ENCODE measurements at regions not wholly inside any gene's neighbourhood (a gene's known extent, or its start where the extent isn't known, plus 50 kb on each side); places are given as distances from the start of the nearest gene placed in this dataset.

DNA sequence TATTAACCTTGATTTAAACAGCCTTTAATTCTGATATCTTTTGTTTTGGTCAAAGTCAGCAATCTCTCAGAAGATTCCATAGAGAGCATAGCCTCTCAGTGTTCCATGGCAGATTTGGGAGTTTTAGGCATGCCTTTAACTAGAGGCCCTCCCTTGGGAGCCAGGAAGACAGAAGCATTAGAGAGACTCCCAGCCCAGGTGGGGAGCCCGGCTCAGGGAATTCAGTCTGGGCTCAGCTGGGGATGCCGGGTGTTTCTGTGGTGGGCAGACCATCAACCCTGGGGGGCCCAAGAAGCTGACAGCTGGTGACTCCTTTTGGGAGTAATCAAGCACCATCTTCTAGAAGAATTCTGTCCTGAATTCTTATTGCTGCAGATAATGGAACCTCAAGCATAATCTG, 99.7 kb upstream of the CELF4 start:
- TF ChIP-seq, protein P1, sequence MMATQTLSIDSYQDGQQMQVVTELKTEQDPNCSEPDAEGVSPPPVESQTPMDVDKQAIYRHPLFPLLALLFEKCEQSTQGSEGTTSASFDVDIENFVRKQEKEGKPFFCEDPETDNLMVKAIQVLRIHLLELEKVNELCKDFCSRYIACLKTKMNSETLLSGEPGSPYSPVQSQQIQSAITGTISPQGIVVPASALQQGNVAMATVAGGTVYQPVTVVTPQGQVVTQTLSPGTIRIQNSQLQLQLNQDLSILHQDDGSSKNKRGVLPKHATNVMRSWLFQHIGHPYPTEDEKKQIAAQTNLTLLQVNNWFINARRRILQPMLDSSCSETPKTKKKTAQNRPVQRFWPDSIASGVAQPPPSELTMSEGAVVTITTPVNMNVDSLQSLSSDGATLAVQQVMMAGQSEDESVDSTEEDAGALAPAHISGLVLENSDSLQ (IDR thresholded peaks at IDR 0.05), result no peak
- TF ChIP-seq SUZ12 (IDR thresholded peaks at IDR 0.05), result no peak
- no peak for TF ChIP-seq TARDBP (IDR thresholded peaks at IDR 0.05)
- no peak for TF ChIP-seq ARNT (IDR thresholded peaks at IDR 0.05)
- no peak for TF ChIP-seq FOXA1 (IDR thresholded peaks at IDR 0.05)
- TF ChIP-seq ZNF384 (IDR thresholded peaks at IDR 0.05), result no peak
- no peak for TF ChIP-seq ELF4 (IDR thresholded peaks at IDR 0.05)
- no peak for TF ChIP-seq HDGF (IDR thresholded peaks at IDR 0.05; ENCODE audit: borderline replicate concordance)
- no peak for TF ChIP-seq NFRKB (IDR thresholded peaks at IDR 0.05)
- no peak for TF ChIP-seq L3MBTL2 (conservative IDR thresholded peaks at IDR 0.05)
- no peak for TF ChIP-seq SP1 (IDR thresholded peaks at IDR 0.05)
- TF ChIP-seq CTBP1 (IDR thresholded peaks at IDR 0.05; ENCODE audit: borderline replicate concordance), result no peak
- no peak for TF ChIP-seq LEF1 (IDR thresholded peaks at IDR 0.05; ENCODE audit: borderline replicate concordance)
- no peak for TF ChIP-seq FOXK2 (IDR thresholded peaks at IDR 0.05)
- TF ChIP-seq BHLHE40 (IDR thresholded peaks at IDR 0.05; ENCODE audit: borderline replicate concordance), result no peak
- no peak for TF ChIP-seq FOXM1 (IDR thresholded peaks at IDR 0.05; ENCODE audit: borderline replicate concordance)
- CTCF ChIA-PET, result no interaction called here
- DNase-seq (ENCODE audit: extremely low spot score), result no peak
- POLR2A ChIA-PET, result no interaction called here

DNA sequence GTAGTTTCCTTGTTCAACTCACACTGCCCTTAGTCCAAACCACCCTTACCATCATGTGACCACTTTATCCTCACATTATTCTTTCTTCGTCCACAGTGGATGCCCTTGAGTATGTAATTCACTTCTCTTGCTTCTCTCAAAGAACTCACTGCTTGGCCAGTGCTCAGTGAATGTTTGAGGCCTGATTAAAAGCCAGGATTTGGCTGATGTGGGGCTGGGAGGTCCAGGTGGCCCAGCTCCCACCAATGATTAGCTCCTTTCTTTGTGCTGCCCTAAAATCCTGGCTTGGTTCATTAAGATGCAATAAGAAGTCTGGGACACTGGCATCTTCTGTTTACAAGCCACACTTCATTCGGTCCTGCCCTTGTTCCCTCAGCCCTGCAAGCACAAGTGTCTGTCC, 97.8 kb upstream of the CELF4 start:
- no peak for TF ChIP-seq HDGF (IDR thresholded peaks at IDR 0.05; ENCODE audit: borderline replicate concordance)
- TF ChIP-seq ARNT (IDR thresholded peaks at IDR 0.05), result no peak
- TF ChIP-seq FOXK2 (IDR thresholded peaks at IDR 0.05), result no peak
- TF ChIP-seq SUZ12 (IDR thresholded peaks at IDR 0.05), result no peak
- DNase-seq (ENCODE audit: extremely low spot score), result no peak
- ChIA-PET CTCF (no interaction called here), POLR2A (no interaction called here)

DNA sequence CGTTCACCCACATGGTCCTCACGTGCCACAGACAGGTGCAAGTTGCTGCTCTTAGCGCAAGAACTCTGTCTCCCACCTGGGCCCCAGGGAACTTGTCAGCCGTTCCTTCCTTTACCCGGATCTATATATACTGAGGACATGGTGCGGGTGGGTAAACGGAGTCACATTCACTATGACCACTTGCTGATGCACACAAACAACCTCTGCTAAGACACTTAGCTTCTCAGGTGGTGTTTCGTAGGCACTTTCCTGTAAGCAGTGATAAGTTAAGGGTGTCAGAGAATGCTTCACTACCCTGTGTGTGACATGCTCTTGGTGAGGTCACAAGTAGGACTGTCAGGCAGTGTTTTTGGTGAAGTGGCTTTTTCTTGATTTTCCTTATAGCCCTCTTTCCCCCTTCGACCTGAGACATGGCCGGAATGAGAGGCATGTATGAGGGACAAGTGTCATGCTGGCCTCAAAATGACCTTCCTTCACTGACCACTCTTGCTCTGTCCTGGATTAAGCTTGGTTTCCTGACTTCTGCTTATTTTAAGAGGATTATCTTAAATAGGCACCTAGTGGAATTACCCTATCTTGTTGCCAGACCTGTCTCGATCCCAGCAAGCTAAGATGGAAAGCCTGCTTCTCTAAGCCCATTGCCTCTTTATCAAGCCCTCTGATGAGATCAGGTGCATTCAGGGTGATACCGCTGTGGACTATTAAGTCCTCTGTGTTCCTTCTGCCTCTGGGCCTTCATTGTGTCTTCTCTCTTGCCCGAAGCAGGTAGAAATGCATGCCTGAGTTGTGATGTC, 97.1 kb upstream of the CELF4 start:
- TF ChIP-seq ARNT (IDR thresholded peaks at IDR 0.05) (no peak), FOXA1 (IDR thresholded peaks at IDR 0.05) (no peak), SUZ12 (IDR thresholded peaks at IDR 0.05) (no peak), SP1 (IDR thresholded peaks at IDR 0.05) (no peak), LEF1 (IDR thresholded peaks at IDR 0.05; ENCODE audit: borderline replicate concordance) (no peak), TARDBP (IDR thresholded peaks at IDR 0.05) (no peak), FOXK2 (IDR thresholded peaks at IDR 0.05) (no peak), ZNF384 (IDR thresholded peaks at IDR 0.05) (no peak), CTBP1 (IDR thresholded peaks at IDR 0.05; ENCODE audit: borderline replicate concordance) (no peak), ELF4 (IDR thresholded peaks at IDR 0.05) (no peak), L3MBTL2 (conservative IDR thresholded peaks at IDR 0.05) (no peak), HDGF (IDR thresholded peaks at IDR 0.05; ENCODE audit: borderline replicate concordance) (no peak), BHLHE40 (IDR thresholded peaks at IDR 0.05; ENCODE audit: borderline replicate concordance) (no peak)
- TF ChIP-seq, protein P1 (IDR thresholded peaks at IDR 0.05), result no peak
- POLR2A ChIA-PET, result no interaction called here
- CTCF ChIA-PET, result no interaction called here
- DNase-seq (ENCODE audit: extremely low spot score), result no peak

DNA sequence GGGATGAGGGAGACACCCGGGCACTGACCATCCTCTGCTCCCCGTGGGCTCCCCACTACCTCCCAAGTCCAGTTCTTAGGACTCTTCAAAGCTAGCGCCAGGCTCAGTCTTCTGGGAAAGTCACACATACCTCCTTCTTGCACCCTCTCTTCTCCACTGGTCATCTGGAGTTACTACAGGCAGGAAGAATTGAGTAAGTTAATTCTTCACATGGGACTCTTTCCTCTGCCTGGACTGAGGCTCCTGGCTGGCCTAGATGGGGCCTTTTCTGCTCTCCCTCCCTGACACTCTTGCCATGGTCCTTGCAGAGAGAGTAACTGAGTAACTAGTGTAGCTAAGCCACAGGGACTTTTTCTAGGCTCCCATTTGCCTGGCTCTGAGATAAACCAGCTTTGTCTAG, 96.5 kb upstream of the CELF4 start:
- no peak for TF ChIP-seq NFRKB (IDR thresholded peaks at IDR 0.05)
- no peak for TF ChIP-seq TARDBP (IDR thresholded peaks at IDR 0.05)
- TF ChIP-seq ARNT (IDR thresholded peaks at IDR 0.05), result no peak
- TF ChIP-seq SUZ12 (IDR thresholded peaks at IDR 0.05), result no peak
- no peak for TF ChIP-seq HDGF (IDR thresholded peaks at IDR 0.05; ENCODE audit: borderline replicate concordance)
- TF ChIP-seq LEF1 (IDR thresholded peaks at IDR 0.05; ENCODE audit: borderline replicate concordance), result no peak
- TF ChIP-seq ZNF384 (IDR thresholded peaks at IDR 0.05), result no peak
- no peak for TF ChIP-seq FOXM1 (IDR thresholded peaks at IDR 0.05; ENCODE audit: borderline replicate concordance)
- no peak for TF ChIP-seq L3MBTL2 (conservative IDR thresholded peaks at IDR 0.05)
- TF ChIP-seq BHLHE40 (IDR thresholded peaks at IDR 0.05; ENCODE audit: borderline replicate concordance), result no peak
- TF ChIP-seq CTBP1 (IDR thresholded peaks at IDR 0.05; ENCODE audit: borderline replicate concordance), result no peak
- no peak for TF ChIP-seq FOXK2 (IDR thresholded peaks at IDR 0.05)
- TF ChIP-seq, protein P1 (IDR thresholded peaks at IDR 0.05), result no peak
- TF ChIP-seq SP1 (IDR thresholded peaks at IDR 0.05), result no peak
- TF ChIP-seq FOXA1 (IDR thresholded peaks at IDR 0.05), result no peak
- CTCF ChIA-PET, result no interaction called here

DNA sequence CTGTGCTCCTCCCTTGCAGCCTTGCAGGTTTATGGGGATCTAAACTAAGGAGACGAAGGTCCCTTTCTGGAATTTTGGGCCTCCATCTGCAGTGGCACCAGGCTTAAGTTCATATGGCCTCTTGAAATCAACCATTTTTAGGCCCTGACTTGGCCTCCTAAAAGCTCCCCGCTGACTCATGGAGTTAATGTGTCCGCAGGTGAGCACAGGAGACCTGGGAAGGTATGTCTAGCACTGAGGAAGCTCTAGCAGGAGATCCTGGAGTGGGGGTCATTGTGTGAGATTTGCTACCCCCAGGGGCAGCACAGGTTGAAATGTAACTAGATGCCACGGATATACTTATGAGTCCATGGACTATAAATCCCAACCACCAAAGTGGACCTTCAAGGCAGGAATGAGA, 95.9 kb upstream of the CELF4 start:
- TF ChIP-seq FOXA1 (IDR thresholded peaks at IDR 0.05) (no peak), SUZ12 (IDR thresholded peaks at IDR 0.05) (no peak), NFRKB (IDR thresholded peaks at IDR 0.05) (no peak), TARDBP (IDR thresholded peaks at IDR 0.05) (no peak), SP1 (IDR thresholded peaks at IDR 0.05) (no peak), L3MBTL2 (conservative IDR thresholded peaks at IDR 0.05) (no peak), BHLHE40 (IDR thresholded peaks at IDR 0.05; ENCODE audit: borderline replicate concordance) (no peak), CTBP1 (IDR thresholded peaks at IDR 0.05; ENCODE audit: borderline replicate concordance) (no peak), FOXK2 (IDR thresholded peaks at IDR 0.05) (no peak), ELF4 (IDR thresholded peaks at IDR 0.05) (no peak), HDGF (IDR thresholded peaks at IDR 0.05; ENCODE audit: borderline replicate concordance) (no peak), LEF1 (IDR thresholded peaks at IDR 0.05; ENCODE audit: borderline replicate concordance) (no peak), FOXM1 (IDR thresholded peaks at IDR 0.05; ENCODE audit: borderline replicate concordance) (no peak)

More for the DNA sequence above, 96.5 kb upstream of the CELF4 start:
- POLR2A ChIA-PET, result no interaction called here
- no peak for DNase-seq (ENCODE audit: extremely low spot score)

DNA sequence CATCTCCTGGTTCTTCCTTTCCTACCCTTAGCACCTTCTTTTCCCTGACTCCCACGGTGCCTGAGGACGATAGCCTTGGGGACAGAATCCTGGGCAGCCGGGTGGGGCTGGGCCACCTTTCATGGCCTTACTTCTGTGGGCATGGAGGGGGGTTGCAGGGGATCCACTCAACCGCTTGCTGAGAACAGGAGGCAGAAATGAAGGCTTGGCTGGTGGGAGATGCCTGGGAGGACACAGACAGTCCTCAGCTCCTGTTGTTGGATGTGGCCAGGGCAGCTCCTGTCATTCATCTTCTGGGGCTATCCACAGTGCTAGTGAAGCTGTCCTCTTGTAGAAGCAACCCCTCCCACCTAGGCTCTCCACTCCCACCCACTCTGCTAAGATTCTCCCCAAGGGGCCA, 95.5 kb upstream of the CELF4 start:
- ChIA-PET CTCF (no interaction called here), POLR2A (no interaction called here)
- TF ChIP-seq SP1 (IDR thresholded peaks at IDR 0.05), result no peak
- TF ChIP-seq CTBP1 (IDR thresholded peaks at IDR 0.05; ENCODE audit: borderline replicate concordance), result no peak
- no peak for TF ChIP-seq LEF1 (IDR thresholded peaks at IDR 0.05; ENCODE audit: borderline replicate concordance)
- no peak for TF ChIP-seq NFRKB (IDR thresholded peaks at IDR 0.05)
- no peak for TF ChIP-seq ZNF384 (IDR thresholded peaks at IDR 0.05)
- no peak for TF ChIP-seq BHLHE40 (IDR thresholded peaks at IDR 0.05; ENCODE audit: borderline replicate concordance)
- no peak for TF ChIP-seq L3MBTL2 (conservative IDR thresholded peaks at IDR 0.05)
- no peak for TF ChIP-seq ELF4 (IDR thresholded peaks at IDR 0.05)
- TF ChIP-seq FOXA1 (IDR thresholded peaks at IDR 0.05), result no peak
- TF ChIP-seq SUZ12 (IDR thresholded peaks at IDR 0.05), result no peak
- no peak for TF ChIP-seq HDGF (IDR thresholded peaks at IDR 0.05; ENCODE audit: borderline replicate concordance)
- no peak for TF ChIP-seq FOXM1 (IDR thresholded peaks at IDR 0.05; ENCODE audit: borderline replicate concordance)
- no peak for TF ChIP-seq FOXK2 (IDR thresholded peaks at IDR 0.05)
- DNase-seq (ENCODE audit: extremely low spot score), result no peak

More for the DNA sequence above, 95.9 kb upstream of the CELF4 start:
- ChIA-PET POLR2A (no interaction called here), CTCF (no interaction called here)
- no peak for DNase-seq (ENCODE audit: extremely low spot score)

Measured in HEK293T (cell line).